ENCODE measurements at regions not wholly inside any gene's neighbourhood (a gene's known extent, or its start where the extent isn't known, plus 50 kb on each side); places are given as distances from the start of the nearest gene placed in this dataset.

DNA sequence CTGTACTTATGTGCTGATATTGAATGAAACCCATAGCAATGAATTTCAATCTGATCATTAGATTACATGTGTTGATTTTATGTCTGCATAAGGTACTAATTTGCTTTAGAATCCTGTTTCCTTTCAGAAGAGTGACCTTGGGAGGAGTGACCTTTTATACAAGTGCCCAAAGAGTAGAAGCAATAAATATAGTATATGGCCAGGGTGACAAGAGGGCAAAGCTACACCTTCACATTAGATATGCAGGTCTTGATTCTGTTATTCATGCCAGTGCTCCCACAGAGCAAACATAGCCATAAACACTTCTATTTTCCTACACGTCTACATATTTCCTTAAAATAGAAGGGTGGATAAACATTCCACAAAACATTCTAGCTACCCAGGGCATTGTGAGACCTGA lies 158.2 kb upstream of the RAP2B start:
- Histone ChIP-seq H3K36me3 (no peaks in the 10 kb centered on the region), H3K4me3 (no peak overlapping the region), H3K4me1 (no peaks in the 10 kb centered on the region), H3K9me3 (no peaks in the 10 kb centered on the region), H3K27ac (no peak overlapping the region), H3K27me3 (no peaks in the 10 kb centered on the region)
- no peak for TF ChIP-seq CTCF (IDR thresholded peaks at IDR 0.05)
- no peak for DNase-seq (ENCODE audit: low spot score)

DNA sequence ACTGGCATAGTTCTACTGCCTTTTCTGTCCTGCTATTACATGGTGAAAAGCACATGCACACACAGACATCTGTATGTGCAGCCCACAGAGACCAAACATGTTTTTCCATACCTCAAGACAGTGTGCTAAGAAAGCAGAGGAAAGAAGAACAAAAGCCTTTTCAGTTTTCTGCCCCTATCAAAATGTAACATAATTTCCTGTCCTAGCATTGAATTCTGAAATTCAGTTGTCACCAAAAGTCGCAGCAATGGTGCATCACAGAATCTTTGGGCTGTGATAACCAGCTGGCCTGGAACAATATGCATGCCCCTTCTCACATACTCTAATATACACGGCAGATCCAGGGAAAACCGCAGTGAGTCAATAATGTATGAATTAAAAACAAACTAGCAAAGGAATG lies 153.8 kb upstream of the RAP2B start:
- no peaks in the 10 kb centered on the region for H3K4me1 ChIP-seq
- TF ChIP-seq CTCF (IDR thresholded peaks at IDR 0.05) = no peak
- no peak overlapping the region for H3K4me3 ChIP-seq
- DNase-seq (ENCODE audit: low spot score) = no peak
- no peaks in the 10 kb centered on the region for H3K27me3 ChIP-seq
- no peaks in the 10 kb centered on the region for H3K9me3 ChIP-seq
- H3K36me3 ChIP-seq = no peaks in the 10 kb centered on the region
- H3K27ac ChIP-seq = no peak overlapping the region

- Histone ChIP-seq H3K4me1 (no peaks in the 10 kb centered on the region), H3K27ac (no peak overlapping the region), H3K36me3 (no peaks in the 10 kb centered on the region), H3K4me3 (no peak overlapping the region), H3K27me3 (no peaks in the 10 kb centered on the region), H3K9me3 (no peaks in the 10 kb centered on the region)
- no peak for DNase-seq (ENCODE audit: low spot score)
- TF ChIP-seq CTCF (IDR thresholded peaks at IDR 0.05) = no peak
Observed at GRCh38 chr3:153023896-153024295, 138.1 kb upstream of the RAP2B start.

- no peaks in the 10 kb centered on the region for H3K4me1 ChIP-seq
- no peaks in the 10 kb centered on the region for H3K9me3 ChIP-seq
- H3K36me3 ChIP-seq = no peaks in the 10 kb centered on the region
- H3K4me3 ChIP-seq = no peak overlapping the region
- no peak overlapping the region for H3K27ac ChIP-seq
- no peak for DNase-seq (ENCODE audit: low spot score)
- peak; percentile 29 to 72 for TF ChIP-seq CTCF (IDR thresholded peaks at IDR 0.05)
- H3K27me3 ChIP-seq = no peaks in the 10 kb centered on the region
Observed at GRCh38 chr3:153026026-153026425, 136.0 kb upstream of the RAP2B start.

DNA sequence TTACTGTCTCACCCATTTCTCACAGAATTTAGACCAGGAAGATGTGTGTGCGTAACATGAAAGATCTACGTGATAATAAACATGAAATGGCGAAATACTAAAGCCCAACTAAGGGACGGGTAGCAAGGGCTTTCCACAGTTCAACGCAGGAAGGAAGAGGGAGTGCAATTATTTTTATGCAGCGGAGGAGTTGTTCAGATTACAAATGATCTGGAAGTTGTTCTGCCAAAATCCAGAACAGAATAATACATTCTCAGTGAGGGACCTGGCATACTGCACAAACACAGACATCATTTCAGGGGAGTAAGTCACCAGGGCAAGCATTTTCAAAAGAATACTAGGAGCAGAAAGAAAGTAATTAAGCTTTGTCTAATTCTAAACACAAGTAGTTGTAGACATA lies 133.6 kb upstream of the RAP2B start:
- H3K9me3 ChIP-seq = peaks cover 0 to 3% of the 10 kb centered on the region in 2 donors
- no peak overlapping the region for H3K4me3 ChIP-seq
- DNase-seq (ENCODE audit: low spot score) = no peak
- no peaks in the 10 kb centered on the region for H3K4me1 ChIP-seq
- no peaks in the 10 kb centered on the region for H3K36me3 ChIP-seq
- no peak overlapping the region for H3K27ac ChIP-seq
- no peaks in the 10 kb centered on the region for H3K27me3 ChIP-seq
- no peak for TF ChIP-seq CTCF (IDR thresholded peaks at IDR 0.05)

DNA sequence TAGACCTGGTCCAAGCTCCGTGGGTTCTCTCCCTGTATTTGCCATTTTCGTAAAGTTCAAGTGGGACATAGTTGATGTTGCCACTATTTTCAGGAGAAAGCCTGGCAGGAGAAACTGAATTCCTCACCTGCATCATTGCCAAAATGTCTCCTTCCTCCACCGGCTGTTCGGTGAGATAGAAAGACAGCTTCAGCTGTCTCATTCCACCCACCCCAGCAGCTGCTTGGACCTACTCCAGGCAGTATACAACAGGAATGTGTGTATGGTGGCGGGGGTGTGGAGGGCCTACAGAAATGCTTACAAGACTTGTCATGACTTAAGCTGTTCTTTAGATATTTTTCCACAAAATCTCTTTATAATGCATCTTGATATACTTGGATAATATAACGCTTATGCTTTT lies 132.7 kb upstream of the RAP2B start:
- DNase-seq (ENCODE audit: low spot score) = no peak
- H3K4me3 ChIP-seq = no peak overlapping the region
- no peaks in the 10 kb centered on the region for H3K4me1 ChIP-seq
- no peak overlapping the region for H3K27ac ChIP-seq
- peaks cover 0 to 3% of the 10 kb centered on the region in 2 donors for H3K9me3 ChIP-seq
- no peak for TF ChIP-seq CTCF (IDR thresholded peaks at IDR 0.05)
- H3K36me3 ChIP-seq = no peaks in the 10 kb centered on the region
- no peaks in the 10 kb centered on the region for H3K27me3 ChIP-seq

All from right atrium auricular region (tissue), 2 donors.